22Rv1 (cell line): ENCODE measurements at regions not wholly inside any gene's neighbourhood (a gene's known extent, or its start where the extent isn't known, plus 50 kb on each side); places are given as distances from the start of the nearest gene placed in this dataset.
"Not testable (repeated sequence)": the region's sequence is repeated elsewhere in the genome, so short reads cannot be mapped to it uniquely, and the experiment has no call there.

Experiments used
- H3K27ac ChIP-seq: fragments of 450-650 bp; 2 replicates; pipeline ENCODE4 v1.5.1; 2017
- CTCF ChIP-seq: fragments of 450-650 bp; IDR thresholded peaks from 2 replicates; pipeline ENCODE4 v1.5.1; 2017; ENCODE audit warnings: mild to moderate bottlenecking
- ZFX ChIP-seq: fragments of 450-650 bp; IDR thresholded peaks from 2 replicates; pipeline ENCODE4 v1.6.1; 2017; ENCODE audit warnings: antibody characterized with exemption, borderline replicate concordance

GRCh38 chr1:235052067-235053008 lies 76.3 kb downstream of the TOMM20 start:
- no peak for TF ChIP-seq CTCF
- TF ChIP-seq ZFX, result no peak

GRCh38 chr1:235051521-235051920 lies 77.1 kb downstream of the TOMM20 start:
- no peak overlapping the region for H3K27ac ChIP-seq
- TF ChIP-seq ZFX (no peak), CTCF (no peak)

More at GRCh38 chr1:235052067-235053008, 76.3 kb downstream of the TOMM20 start:
- H3K27ac ChIP-seq, result no peak overlapping the region

GRCh38 chr1:235050911-235051360 lies 77.7 kb downstream of the TOMM20 start:
- TF ChIP-seq ZFX (no peak), CTCF (no peak)
- H3K27ac ChIP-seq, result no peak overlapping the region

- H3K27ac ChIP-seq, result not testable (repeated sequence)
These were observed 78.8 kb downstream of the TOMM20 start for GRCh38 chr1:235049716-235050378.

GRCh38 chr1:235049217-235049616 lies 79.4 kb downstream of the TOMM20 start:
- H3K27ac ChIP-seq, result no peak overlapping the region
- no peak for TF ChIP-seq CTCF
- no peak for TF ChIP-seq ZFX

GRCh38 chr1:235047331-235047871 lies 81.2 kb downstream of the TOMM20 start:
- no peak overlapping the region for H3K27ac ChIP-seq
- TF ChIP-seq CTCF (no peak), ZFX (no peak)

GRCh38 chr1:235045921-235046601 lies 82.6 kb downstream of the TOMM20 start:
- TF ChIP-seq CTCF (no peak), ZFX (no peak)
- no peak overlapping the region for H3K27ac ChIP-seq
